ENCODE measurements at regions not wholly inside any gene's neighbourhood (a gene's known extent, or its start where the extent isn't known, plus 50 kb on each side); places are given as distances from the start of the nearest gene placed in this dataset.

DNA sequence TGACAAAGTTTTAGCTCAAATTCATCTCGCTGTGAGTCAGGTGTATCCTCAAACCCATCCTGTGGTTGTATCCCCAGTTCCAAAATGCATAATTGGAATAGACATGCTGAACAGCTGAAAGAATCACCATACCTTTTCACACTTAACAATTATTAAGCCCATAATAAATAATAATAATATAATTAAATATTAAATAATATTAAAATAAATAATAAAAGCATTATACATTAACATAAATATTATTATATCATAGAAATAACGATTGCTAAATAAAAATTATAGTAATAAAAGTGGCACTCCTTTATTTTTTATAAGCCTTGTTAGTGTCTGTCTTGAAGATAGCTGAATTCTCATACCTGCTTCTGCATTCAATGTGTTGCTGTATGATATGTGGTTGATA, 257.5 kb upstream of the B3GALT2 start:
- TF ChIP-seq REST (IDR thresholded peaks at IDR 0.05; ENCODE audit: insufficient read depth in 1 of 2, low read depth in 2 of 2, low read length in 2 of 2), result no peak
- TF ChIP-seq SIN3A (IDR thresholded peaks at IDR 0.05; ENCODE audit: borderline replicate concordance, insufficient read depth, low read length), result no peak
- no peak for TF ChIP-seq POLR2AphosphoS5 (IDR thresholded peaks at IDR 0.05; ENCODE audit: low read depth, low read length)
- TF ChIP-seq TAF1 (IDR thresholded peaks at IDR 0.05; ENCODE audit: borderline replicate concordance, insufficient read depth, low read length), result no peak
